ENCODE measurements at regions not wholly inside any gene's neighbourhood (a gene's known extent, or its start where the extent isn't known, plus 50 kb on each side); places are given as distances from the start of the nearest gene placed in this dataset.
"Not testable (repeated sequence)": the region's sequence is repeated elsewhere in the genome, so short reads cannot be mapped to it uniquely, and the experiment has no call there.

DNA sequence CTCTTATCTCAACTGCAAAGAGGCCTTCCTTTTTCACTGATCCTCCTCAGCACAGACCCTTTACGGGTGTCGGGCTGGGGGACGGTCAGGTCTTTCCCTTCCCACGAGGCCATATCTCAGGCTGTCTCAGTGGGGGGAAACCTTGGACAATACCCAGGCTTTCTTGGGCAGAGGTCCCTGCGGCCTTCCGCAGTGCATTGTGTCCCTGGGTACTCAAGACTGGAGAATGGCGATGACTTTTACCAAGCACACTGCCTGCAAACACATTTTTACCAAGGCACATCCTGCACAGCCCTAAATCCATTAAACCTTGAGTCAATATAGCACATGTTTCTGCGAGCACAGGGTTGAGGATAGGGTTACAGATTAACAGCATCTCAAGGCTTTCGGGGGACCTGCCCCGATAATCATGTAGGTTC is 117.8 kb downstream of the GOSR1 start:
- not testable (repeated sequence) for TF ChIP-seq CTCF, POLR2A (IDR thresholded peaks at IDR 0.05)

All from lower leg skin (tissue), 3 donors.